HTR-8/SVneo (cell line): ENCODE measurements at regions not wholly inside any gene's neighbourhood (a gene's known extent, or its start where the extent isn't known, plus 50 kb on each side); places are given as distances from the start of the nearest gene placed in this dataset.

Experiments
- DNase-seq: peaks from one replicate; pipeline ENCODE4 v3.0.0; 2011; ENCODE audit warnings: low spot score, mixed read lengths; ENCODE audit not compliant: insufficient read length
- FAIRE-seq: peaks from 2 replicates; lab custom pipeline; 2011; peaks lifted over from hg19 to GRCh38; lab: Jason Lieb, UNC

DNA sequence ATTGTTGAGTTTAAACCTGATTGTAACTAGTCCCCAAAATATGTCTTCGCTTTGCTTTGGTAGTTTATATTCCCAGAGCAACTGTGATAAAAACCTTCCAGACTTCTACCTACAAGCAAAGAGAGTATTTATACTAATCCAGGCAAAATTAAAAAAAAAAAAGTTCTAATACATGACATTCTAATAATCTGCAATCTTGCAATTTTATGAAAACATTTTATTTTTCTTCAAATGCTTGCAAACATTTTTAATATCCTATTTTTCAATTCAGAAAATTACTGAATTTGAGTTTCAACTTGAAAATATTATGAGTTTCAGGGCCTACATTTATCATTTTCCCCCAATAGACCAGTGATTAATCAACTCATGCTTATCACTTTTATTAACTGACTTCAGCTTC lies 830.2 kb upstream of the KLHL1 start:
- DNase-seq (no peak), FAIRE-seq (no peak)

DNA sequence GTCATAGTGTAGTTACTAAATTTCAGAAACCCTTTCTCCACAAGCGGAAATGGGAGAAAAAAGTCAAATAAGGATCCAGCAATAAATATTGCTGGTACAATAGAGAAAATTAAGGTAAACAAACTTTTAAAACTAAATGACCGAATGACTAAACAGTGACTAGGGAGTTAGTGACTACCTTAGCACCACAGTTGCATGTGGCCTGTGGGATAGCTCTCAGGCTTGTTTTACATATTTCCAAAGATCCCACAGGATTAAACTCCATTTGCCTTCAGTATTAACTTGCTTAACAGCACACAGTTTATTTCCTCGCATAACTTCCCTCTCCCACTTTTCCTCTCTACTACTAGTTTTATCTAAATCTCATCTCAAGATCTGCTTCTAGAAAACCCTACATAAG lies 824.3 kb upstream of the KLHL1 start:
- FAIRE-seq (no peak), DNase-seq (no peak)

DNA sequence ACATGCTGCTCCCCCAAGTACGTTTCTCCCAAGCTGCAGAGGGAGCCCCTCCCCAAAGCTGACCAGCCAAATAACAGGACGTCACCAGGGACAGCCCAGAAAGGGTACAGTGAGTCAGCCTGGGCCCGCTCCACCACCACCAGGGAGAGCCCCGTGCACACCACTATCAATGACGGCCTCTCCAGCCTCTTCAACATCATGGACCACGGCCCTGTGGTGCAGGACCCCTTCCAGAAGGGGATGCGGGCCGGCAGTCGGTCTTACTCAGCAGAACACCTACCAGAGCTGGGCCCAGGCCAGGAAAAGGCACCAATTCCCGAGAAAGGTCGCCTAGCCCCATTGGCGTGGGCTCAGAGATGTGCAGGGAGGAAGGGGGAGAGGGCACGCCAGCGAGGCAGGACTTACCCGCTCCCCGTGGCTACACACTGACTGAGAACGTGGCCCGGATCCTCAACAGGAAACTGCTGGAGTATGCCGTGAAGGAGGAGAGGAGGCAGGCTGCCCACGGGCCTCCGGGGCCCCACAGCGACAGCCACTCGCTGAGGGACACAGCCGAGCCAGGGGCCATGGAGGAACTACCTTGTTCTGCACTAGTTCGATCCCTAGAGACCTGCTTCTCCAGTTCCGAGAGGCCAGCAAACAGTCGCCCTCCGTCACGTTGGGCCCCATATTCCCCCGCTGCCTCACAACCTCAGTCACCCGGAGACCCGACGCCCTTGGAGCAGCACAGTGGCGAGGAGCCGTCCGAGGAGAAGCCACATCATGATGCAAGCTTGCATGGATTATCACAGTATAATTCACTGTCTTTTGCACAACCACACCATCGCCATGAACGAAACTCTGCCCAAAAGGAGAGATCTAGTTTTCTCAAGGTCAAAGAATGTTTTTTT lies 815.9 kb upstream of the KLHL1 start:
- FAIRE-seq = no peak
- no peak for DNase-seq

DNA sequence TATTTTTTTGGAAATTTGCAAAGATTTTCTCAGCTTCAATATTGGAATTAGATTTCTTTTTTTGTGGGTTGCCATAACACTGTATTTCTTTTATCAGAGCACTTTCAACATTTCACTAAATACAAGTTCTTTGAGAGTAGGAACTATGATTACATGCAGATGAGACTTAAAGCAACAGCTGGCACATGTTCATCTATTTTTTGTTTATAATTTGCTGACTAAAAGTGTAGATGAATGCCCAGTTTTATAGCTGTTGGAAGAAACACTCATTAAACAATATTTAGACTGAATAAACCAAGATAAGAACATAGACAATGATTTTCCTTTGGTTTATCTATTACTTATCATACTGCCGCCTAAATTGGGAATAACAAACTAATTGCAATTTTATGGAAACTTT lies 803.0 kb upstream of the KLHL1 start:
- DNase-seq (no peak), FAIRE-seq (no peak)

DNA sequence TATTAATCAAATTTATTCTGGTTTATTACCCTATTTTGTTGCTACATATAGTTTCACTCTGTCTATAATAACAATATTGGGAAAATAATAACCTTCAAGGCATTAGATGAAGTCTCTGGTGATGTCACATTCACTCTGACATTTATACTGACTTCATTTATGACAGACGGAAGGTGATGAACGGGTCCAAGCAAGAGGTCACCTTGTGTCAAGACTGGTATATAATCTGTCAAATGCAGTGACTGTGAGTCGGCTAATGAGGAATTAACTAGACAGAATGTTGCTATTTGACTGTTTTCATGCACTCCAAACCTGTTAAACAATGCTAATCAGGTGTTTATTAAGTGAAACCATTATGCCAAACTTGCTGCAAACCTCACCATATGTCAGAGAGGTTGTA lies 800.5 kb upstream of the KLHL1 start:
- DNase-seq = no peak
- no peak for FAIRE-seq

DNA sequence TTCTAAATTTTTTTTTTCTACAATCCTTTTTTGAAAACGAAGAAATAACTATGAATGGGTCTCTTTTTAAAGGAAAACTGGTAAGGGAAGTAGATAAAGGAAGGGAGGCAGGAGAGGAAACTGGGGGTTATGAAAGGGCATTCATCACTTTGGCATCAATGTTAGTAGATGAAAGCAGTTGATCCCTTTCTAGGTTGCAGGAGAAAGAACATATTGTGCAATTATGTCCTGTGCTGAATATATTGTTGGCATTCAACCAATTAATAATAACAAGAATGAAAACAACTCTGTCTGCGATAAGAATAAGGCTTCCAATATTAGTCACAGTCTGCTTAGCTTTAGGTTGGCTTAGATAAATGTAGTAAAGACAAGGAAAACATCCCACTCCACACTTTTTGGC lies 796.8 kb upstream of the KLHL1 start:
- FAIRE-seq (no peak), DNase-seq (no peak)

DNA sequence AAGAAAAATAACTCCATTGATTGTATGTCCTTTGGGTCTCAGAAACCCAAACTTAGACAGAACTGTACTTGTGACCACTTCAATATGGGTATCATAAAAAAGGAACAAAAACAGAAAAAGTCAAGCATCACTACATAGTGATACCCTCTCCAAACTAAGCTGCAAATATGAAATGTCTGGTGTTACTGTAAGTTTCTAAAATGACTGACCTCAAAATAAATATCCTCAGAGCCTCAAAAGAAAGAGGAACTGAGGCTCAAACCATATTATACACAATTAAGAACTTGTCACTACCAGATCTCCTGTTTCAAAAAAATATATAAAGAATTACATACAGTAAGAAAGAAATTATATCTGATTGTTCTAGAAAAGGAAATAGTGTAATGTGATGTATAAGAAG lies 787.9 kb upstream of the KLHL1 start:
- no peak for DNase-seq
- FAIRE-seq = no peak

DNA sequence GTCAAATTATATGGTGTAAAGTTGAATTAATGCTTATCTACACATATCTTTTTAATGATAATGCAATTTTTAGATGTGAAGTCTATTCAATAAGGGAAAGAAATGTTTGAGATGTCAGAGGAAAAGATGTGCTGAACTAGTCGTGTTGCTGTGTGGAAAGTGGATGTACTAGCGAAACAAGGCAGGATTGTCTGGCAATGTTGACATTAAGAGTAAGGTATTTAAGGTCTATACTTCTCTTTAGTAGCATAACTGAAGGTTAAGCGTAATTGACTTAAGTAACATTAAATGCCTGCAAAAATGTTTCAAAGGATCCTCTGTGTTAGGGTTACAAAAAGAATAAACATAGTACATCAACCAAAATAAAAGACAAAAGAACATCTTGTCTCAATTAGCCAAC lies 787.3 kb upstream of the KLHL1 start:
- no peak for FAIRE-seq
- DNase-seq = no peak

DNA sequence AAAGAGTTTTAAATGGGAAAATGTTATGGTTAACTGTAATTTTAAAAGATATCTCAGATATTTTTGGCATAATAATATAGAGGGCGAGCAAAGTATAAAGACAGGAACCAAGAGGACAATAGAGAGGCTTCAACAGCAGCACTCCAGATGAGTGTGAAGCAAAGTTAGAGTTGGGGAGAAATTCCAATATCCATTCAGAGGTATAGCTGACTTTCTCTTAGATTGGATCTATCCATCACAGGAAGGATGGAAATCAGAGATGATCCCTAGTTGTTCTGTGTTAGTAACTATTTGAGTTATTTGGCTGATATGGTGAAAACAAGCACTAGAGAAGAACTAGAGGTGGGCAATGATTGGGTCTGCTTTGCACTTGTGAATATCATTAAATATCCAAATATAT lies 786.0 kb upstream of the KLHL1 start:
- FAIRE-seq (no peak), DNase-seq (no peak)

DNA sequence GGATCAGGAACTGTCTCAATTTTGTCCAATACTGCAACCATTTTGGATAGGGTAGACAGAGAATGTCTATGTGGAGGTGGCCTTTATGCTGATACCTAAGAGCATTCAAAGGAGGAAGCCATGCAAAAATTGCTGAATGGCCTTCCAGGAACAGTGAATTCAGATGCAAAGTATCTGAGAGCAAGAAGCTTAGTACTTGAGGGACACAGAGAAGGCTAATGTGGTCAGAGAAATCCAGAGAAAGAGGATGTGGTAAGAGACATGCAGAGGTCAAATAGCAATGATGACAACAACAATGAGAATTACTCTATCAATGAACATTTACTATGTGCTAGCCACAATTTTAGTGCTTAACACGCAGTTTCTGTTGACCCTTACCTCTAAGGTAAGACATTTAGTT lies 785.6 kb upstream of the KLHL1 start:
- DNase-seq (no peak), FAIRE-seq (no peak)

DNA sequence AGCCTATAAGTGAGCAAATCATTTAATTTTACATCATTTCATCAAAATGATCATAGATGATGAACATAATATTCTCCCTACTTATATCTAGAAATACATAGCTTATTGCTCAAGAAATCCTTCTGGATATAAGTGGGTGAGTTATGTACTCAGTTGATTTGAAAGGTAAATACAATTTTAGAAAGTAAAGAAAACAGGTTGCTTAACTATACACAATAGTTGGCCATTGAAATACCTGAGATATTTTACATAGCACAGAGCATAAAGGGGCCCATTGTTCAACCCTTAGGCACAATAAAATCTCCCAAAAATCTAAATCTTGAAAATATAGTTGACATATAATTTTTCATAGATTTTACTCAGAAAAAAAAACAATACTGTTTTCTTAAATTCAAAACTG lies 782.0 kb upstream of the KLHL1 start:
- FAIRE-seq = no peak
- DNase-seq = no peak

DNA sequence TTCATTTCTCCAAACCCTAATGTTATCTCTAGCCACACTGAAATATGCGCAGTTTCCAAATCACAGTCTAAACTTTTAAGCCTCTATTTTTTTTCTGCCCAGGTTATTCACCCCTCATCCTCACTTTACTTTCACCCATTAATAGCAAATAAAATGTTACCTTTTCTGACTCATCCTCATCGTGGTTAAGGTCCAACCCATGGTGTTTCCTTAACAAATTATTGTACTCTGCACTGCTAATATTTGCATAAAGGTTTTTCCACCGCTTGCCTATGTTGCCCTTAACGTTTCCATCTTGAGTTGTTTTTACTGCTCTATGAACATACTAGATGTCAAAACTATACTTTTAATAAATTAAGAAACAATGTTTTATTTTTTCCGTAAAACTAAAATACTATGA lies 780.9 kb upstream of the KLHL1 start:
- no peak for DNase-seq
- FAIRE-seq = no peak

DNA sequence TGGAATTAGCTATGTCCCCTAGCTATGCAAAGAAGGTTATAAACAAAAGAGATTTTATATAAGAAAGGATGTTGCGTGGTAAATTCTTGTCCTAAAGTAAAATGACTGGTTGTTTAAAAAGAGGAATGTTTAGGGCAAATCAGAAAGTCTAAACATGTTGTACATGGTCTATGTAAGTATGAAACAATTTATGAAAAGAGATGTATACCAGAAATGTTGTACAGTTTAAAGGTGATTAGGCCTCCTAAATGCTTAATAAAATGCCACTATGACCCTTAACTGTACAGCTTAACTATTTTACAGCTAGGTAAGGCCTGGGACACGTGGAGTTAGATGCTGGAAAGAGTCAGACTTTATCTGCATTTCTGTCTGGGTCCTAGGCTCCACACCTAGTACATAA lies 775.9 kb upstream of the KLHL1 start:
- no peak for FAIRE-seq
- DNase-seq = no peak

DNA sequence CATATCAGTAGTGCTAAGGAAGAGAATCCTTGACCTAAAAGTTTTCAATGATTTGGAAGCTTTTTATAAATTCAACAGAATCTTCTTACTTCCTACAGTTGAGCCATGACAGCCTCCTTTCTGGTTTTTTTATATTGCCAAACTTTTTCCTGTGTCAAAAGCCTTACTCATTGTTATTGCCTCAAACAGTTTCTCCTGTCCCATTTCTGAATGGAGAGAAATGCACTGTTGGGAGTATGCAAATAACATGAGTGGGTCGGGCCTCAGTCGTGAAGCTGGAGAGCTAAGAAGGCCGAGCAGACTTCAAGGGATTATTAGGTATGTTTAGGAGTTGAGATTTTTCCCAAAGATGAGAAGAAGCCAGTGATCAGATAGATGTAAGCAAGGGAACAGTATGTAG lies 766.4 kb upstream of the KLHL1 start:
- DNase-seq (no peak), FAIRE-seq (no peak)

DNA sequence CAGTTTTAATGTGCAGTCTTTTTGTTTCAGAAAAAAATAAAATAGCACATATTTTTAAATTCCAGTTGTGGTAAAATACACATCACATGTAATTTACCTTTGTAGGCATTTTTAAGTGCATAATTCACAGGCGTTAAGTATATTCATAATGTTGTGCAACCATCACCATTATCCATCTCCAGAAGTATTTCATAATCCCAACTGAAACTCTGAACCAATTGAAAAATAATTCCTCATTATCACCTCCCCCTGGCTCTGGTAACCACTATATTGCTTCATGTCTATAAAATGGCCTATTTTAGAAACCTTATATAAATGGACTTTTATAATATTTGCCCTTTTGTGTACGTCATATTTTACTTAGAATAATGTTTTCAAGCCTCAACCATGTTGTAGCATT lies 756.5 kb upstream of the KLHL1 start:
- no peak for FAIRE-seq
- DNase-seq = no peak

DNA sequence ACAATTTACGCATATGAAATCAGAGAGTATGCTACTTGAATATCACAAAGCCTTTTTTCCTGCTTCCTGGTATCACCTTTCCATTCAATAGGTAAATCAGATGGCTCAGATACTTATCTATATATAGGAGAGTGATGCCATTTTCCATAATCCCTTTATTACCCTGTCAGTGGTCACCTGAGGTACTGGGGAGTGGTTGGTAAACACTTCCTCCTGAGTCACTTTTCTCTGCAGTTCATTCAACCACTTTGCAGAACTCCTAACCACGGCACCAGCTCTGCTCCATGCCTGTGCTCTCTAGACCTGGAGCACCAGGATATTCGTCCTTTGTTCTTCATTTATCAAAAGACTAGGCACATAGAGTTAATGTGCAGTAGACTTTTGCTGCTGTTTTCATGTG lies 748.5 kb upstream of the KLHL1 start:
- DNase-seq (no peak), FAIRE-seq (no peak)

DNA sequence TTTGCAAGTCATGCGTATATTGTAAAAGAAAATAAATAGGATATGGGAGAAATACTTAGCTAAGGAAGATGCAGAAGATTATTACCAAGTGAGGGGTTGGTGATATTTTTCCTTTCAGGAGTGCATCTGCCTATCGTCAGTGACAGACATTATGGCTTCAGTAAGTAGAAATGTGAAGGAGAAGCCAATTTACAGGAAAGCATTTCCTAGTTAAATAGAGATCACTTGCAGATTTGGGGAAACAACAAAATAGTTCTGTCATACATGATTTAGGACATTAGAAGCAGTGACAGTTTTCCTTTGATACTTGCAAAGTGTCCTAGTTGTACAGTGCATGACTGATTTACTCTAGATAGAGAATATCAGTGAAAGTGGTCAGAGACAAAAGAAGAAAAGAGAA lies 747.8 kb upstream of the KLHL1 start:
- FAIRE-seq (no peak), DNase-seq (no peak)

DNA sequence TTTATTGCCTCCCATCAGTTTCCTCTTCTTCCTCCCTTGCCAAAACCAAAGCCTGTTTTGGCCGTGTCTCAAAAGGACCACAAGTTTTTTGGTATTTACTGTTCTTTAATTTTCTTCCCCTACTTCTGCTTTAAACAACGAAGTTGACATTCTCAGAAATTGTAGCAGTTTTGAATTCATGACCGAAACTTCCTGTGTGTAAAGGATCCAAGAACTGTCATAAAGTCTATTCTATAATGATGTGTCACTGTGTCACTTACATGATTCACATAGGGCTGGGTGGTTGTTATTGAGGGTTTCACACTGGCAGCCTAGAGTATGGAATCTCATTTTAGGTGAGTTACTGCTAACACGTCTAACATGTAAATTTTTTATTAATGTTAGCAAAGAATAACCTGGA lies 741.0 kb upstream of the KLHL1 start:
- no peak for FAIRE-seq

DNA sequence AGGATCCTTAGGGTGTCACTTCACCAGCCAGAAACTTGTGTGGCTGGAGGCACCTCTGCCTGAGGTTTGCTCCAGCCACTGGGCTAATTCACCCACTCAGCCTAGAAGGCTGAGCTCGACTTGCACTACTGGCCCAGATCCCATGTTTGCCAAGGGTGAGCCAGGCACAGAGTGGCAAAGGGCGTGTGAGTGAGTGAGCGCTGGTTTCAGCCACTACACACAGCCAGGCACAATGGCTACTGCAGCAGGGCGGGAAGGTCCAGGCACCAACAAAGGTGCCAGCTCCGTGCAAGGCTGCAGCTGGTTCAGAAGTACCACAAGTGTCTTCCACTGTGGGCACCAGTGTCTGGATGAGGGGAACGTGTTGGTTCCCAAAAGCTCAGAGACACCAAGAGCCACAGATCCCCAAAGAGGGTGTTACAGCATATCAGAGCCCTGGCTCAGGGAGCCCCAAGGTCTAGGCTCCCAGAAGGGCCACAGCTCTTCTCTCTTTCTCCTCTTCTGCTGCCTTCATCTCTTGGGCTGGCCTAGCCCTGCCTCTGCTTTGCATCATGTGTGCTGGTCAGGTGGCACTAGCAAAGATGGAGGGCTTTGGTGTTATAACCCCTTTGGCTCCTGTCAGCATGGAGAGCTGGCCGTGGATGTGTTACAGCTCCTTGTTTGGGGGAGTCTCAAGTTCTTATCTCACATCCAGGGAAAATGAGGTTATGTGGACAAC lies 736.3 kb upstream of the KLHL1 start:
- DNase-seq (no peak), FAIRE-seq (no peak)

More for the DNA sequence above, 741.0 kb upstream of the KLHL1 start:
- DNase-seq = no peak

DNA sequence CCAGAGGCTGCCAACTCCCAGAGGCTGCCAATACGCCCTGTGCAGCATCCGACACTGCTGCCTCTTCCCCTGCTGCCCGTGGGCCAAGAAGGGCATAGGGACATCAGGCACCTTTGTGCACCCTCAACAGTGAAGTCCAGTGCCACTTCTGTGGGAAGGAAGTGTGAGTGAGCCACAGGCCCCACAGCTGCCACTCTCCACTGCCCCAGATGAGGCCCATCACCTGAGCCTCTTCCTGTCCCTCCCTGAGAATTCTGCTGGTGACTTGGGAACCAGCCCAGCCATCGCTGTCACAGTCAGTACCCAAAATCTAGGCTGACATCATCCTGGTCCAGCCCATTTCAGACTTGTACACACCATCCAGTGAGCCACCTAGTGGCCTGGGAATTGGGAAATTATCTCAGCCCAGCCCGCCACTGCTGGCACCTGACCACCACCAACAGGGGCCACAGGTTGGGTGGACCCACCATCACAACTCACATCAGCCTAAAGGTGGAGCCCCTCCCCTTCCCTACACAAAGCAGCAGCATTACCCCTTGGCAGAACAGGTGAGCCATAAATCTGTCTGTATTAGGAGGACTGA lies 733.9 kb upstream of the KLHL1 start:
- FAIRE-seq (no peak), DNase-seq (no peak)

DNA sequence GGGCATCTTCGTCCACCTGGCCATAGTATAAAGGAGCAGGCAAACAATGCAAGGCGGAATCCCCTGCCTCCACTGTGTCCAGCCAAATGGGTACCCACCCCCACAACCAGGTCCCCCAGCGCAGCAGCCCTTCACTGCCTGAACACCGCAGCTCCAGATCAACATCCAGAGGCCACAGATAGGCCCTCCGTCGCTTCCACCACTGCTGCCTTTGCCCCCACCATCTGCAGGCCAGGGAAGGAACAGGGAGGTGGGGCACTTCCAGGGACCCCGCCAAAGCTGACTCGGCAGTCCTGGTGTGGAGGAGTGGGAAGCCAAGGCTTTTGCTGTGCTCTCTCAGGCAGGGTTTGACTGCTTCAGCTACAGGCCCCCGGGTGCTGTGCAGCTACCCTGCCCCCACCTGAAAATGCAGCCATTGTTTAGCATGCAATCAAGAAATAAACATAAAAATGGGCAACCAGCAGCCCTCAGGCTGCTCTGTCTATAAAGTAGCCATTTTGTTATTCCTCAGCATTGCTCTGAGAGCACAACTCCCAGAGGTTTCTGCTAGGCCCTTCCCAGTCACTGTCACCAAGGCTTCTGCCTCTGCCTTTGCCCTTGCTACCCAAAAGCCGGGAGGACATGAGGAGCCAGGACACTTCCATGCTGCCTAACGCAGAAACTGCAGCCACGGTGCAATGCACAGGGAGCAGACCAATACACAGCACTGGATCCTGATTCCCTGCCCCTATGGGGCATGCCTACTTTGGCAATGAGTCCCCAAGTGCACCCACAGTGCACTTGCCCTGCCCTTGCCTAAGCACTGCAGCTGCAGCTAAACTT lies 733.2 kb upstream of the KLHL1 start:
- DNase-seq = no peak
- FAIRE-seq = no peak
